Fibroblast of skin of right biceps (primary cell): ENCODE measurements at regions not wholly inside any gene's neighbourhood (a gene's known extent, or its start where the extent isn't known, plus 50 kb on each side); places are given as distances from the start of the nearest gene placed in this dataset.
"Not testable (repeated sequence)": the region's sequence is repeated elsewhere in the genome, so short reads cannot be mapped to it uniquely, and the experiment has no call there.

ENCODE experiments used
- DNase-seq: peaks from one replicate; pipeline ENCODE4 v3.0.0-alpha.2; 2013

GRCh38 chr13:50130123-50130946 is 115.1 kb downstream of the KCNRG start:
- DNase-seq, result peak; percentile 51

GRCh38 chr13:50131920-50132903 is 117.0 kb downstream of the KCNRG start:
- no peak for DNase-seq

- no peak for DNase-seq
Observed at GRCh38 chr13:50132904-50133357, 117.7 kb downstream of the KCNRG start.

- DNase-seq, result no peak
Observed at GRCh38 chr13:50133358-50133953, 118.2 kb downstream of the KCNRG start.

- no peak for DNase-seq
Observed at GRCh38 chr13:50136226-50136625, 121.0 kb downstream of the KCNRG start.

GRCh38 chr13:50136678-50137077 is 121.4 kb downstream of the KCNRG start:
- DNase-seq, result no peak

- DNase-seq, result not testable (repeated sequence)
Observed at GRCh38 chr13:50139435-50139934, 124.2 kb downstream of the KCNRG start.

- no peak for DNase-seq
Observed at GRCh38 chr13:50140153-50140552, 124.9 kb downstream of the KCNRG start.

- DNase-seq, result no peak
Observed at GRCh38 chr13:50140581-50141374, 125.5 kb downstream of the KCNRG start.

GRCh38 chr13:50141375-50141975 is 126.2 kb downstream of the KCNRG start:
- no peak for DNase-seq

GRCh38 chr13:50144246-50145160 is 129.3 kb downstream of the KCNRG start:
- no peak for DNase-seq

GRCh38 chr13:50149214-50149613 is 134.0 kb downstream of the KCNRG start:
- DNase-seq, result no peak

GRCh38 chr13:50149932-50150331 is 134.7 kb downstream of the KCNRG start:
- DNase-seq, result no peak

GRCh38 chr13:50152224-50152623 is 137.0 kb downstream of the KCNRG start:
- no peak for DNase-seq

- no peak for DNase-seq
Observed at GRCh38 chr13:50152655-50153309, 137.5 kb downstream of the KCNRG start.

- no peak for DNase-seq
Observed at GRCh38 chr13:50153401-50153800, 138.2 kb downstream of the KCNRG start.

GRCh38 chr13:50153876-50154275 is 138.6 kb downstream of the KCNRG start:
- no peak for DNase-seq

- no peak for DNase-seq
Observed at GRCh38 chr13:50154697-50155096, 139.5 kb downstream of the KCNRG start.

- DNase-seq, result peak; percentile 75
Observed at GRCh38 chr13:50156140-50156539, 140.9 kb downstream of the KCNRG start.

- DNase-seq, result no peak
Observed at GRCh38 chr13:50156561-50157127, 141.4 kb downstream of the KCNRG start.
